GM13976 (cell line): ENCODE measurements at regions not wholly inside any gene's neighbourhood (a gene's known extent, or its start where the extent isn't known, plus 50 kb on each side); places are given as distances from the start of the nearest gene placed in this dataset.

Experiments
- DNase-seq: peaks from one replicate; pipeline ENCODE4 v3.0.0; 2012; ENCODE audit warnings: low spot score
- CTCF ChIP-seq: IDR thresholded peaks from 2 replicates; pipeline ENCODE4 v1.5.1; 2012; ENCODE audit warnings: borderline replicate concordance, mild to moderate bottlenecking; ENCODE audit not compliant: insufficient read depth; ENCODE audit errors: extremely low read depth, missing control alignments, control extremely low read depth
- in situ Hi-C: fragments of 300-500 bp; cut with MboI; formaldehyde crosslinking; loops from one replicate; pipeline ENCODE4 v1.12.0; 2022; ENCODE audit warnings: low sequenced_read_pairs, mixed read lengths, inconsistent platforms; ENCODE audit not compliant: unreplicated experiment

GRCh38 chr20:22093122-22093521, 387.7 kb downstream of the PAX1 start:
- no peak for TF ChIP-seq CTCF
- in situ Hi-C loops = no loop called here
- DNase-seq = no peak

- in situ Hi-C loops = no loop called here
- DNase-seq = no peak
- no peak for TF ChIP-seq CTCF
These were observed 383.4 kb downstream of the PAX1 start for GRCh38 chr20:22088882-22089281.

- DNase-seq = no peak
- TF ChIP-seq CTCF = no peak
- in situ Hi-C loops = no loop called here
These were observed 375.5 kb downstream of the PAX1 start for GRCh38 chr20:22080985-22081384.

- in situ Hi-C loops = no loop called here
- no peak for TF ChIP-seq CTCF
These were observed 369.2 kb downstream of the PAX1 start for GRCh38 chr20:22074635-22075034.

GRCh38 chr20:22071841-22072240, 366.4 kb downstream of the PAX1 start:
- no peak for TF ChIP-seq CTCF
- in situ Hi-C loops = no loop called here
- DNase-seq = no peak

More at GRCh38 chr20:22074635-22075034, 369.2 kb downstream of the PAX1 start:
- DNase-seq = no peak

- DNase-seq = no peak
- TF ChIP-seq CTCF = no peak
- in situ Hi-C loops = no loop called here
These were observed 365.2 kb downstream of the PAX1 start for GRCh38 chr20:22070610-22071058.

- in situ Hi-C loops = no loop called here
- DNase-seq = no peak
- no peak for TF ChIP-seq CTCF
These were observed 358.3 kb downstream of the PAX1 start for GRCh38 chr20:22063753-22064152.
